Fibroblast of skin of back (primary cell): ENCODE measurements at regions not wholly inside any gene's neighbourhood (a gene's known extent, or its start where the extent isn't known, plus 50 kb on each side); places are given as distances from the start of the nearest gene placed in this dataset.

Experiments
- DNase-seq: peaks from one replicate; pipeline ENCODE4 v3.0.0-alpha.2; 2013

DNA sequence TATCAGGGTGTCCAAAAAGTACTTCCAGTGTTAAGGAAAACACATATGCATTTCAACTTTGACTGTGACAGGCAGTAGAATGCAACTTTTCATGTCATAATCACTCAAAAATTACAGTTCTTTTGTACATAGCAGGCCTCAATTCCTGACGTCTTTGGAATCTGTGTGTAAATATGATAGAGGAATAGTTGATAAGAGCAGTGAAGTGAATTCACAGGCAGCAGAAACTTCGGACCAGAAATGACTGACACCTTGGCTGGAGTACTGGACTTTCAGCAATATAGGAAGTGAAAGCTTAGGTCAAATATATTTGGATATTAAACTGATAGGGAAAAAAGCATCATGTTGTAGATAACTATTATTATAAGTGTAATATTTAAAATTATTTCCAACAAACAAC, 1741.2 kb upstream of the PCDH20 start:
- DNase-seq = no peak

DNA sequence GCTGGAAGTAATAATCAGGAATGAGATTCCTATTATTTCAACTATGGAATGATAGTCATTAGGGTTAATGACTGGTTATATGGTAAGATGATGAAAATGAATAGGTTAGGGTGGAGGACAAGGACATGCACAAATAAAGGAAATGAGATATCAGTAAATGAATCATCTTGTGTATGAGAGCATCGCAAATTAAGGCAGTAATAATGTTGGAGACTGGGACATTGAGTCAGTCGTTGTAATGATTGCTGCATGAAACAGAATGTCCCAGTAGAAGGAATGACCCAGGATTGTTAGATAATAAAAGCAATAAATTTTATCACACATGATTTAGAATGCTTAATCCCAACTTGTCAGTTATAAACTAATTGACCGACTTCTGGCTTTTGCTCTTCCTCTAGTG, 1733.7 kb upstream of the PCDH20 start:
- DNase-seq = no peak

DNA sequence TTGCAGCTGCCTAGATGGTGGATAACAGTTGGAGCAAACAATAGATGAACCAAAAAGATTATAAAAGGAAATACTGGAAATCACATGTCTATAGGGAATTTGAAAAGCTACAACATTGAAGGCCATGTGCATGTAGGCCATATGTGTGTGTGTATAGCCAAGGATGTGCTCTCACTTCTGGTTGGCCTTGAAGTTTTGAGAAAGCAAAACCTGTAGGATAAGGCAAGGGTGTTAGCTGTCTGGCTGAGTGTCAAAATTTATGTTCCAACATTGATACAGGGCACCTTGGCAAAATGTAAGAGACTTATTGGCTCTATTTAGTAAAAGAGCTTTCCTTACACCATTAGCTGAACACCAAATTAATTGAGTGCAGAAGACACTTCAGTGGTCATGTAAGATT, 1723.6 kb upstream of the PCDH20 start:
- no peak for DNase-seq

DNA sequence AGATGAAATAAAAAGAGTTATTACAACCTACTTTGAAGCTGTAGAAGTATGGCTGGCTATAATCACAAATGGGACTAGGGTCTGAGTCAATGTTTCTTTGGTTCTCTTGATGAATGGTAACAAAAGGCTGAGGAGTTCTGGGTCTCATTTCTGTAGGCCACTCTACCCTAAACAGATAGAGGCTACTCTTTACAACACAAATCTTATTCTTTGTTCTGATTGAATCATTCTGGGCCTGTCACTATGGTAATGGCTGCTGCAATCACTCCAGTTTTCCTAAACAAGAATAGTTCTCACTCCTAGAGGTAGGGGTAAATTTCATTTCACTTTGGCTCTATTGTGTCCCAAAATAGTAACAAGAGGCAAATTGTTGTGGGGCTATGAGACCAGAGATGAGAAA, 1714.3 kb upstream of the PCDH20 start:
- DNase-seq = no peak

DNA sequence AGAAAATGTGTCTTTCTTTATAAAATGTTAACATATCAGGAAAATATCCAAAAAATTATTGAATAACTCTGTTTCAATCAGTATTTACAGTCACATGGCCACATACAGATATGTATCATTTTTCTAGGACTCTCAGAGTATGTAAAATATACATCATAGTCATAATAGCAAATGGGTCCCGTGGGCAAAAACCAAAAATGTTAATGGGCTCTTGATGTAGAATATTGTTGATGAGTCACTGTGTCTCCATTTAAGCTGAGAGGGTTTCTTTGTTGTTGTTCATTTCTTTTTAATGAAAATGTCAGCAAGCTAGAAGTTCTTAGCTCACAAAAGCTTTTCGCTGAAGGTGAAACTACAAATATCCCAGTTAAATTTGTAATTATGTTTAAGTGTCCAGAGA, 1713.1 kb upstream of the PCDH20 start:
- peak; percentile 54 for DNase-seq

DNA sequence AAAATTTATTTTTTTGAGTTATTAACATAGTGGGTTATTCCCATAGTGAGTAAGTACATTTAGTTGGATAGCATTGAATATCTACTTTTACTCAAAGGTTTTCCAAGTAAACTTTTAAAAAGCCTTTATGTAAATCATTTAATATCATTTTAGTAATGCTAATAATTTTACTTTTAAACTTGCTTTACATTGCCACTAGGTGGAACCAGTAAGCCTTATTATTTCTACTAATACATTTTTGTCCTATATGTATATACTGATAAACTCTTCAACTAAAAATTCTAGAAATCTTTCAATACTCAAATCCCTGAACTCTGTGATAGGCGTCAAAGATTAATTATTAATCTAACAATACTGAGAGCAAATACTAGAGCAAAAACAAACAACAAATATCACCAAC, 1709.2 kb upstream of the PCDH20 start:
- DNase-seq = peak; percentile 44

DNA sequence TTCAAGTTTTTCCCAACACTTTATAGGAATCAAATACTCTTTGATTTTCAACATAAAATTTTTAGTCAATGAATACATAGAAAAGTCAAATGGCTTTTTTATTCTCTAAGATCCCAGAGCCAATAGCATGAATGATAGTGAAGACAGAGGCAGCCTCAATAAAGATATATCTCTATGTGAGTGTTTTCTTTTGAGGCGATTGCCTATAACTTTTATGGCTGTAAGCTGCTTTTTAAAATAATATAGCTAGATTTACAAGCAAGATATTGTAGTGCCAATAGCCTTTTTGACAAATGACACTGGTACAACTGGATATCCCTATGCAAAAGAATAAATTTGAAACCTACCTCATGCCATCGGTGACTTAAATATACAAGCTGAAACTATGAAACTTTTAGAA, 1705.2 kb upstream of the PCDH20 start:
- DNase-seq = no peak

DNA sequence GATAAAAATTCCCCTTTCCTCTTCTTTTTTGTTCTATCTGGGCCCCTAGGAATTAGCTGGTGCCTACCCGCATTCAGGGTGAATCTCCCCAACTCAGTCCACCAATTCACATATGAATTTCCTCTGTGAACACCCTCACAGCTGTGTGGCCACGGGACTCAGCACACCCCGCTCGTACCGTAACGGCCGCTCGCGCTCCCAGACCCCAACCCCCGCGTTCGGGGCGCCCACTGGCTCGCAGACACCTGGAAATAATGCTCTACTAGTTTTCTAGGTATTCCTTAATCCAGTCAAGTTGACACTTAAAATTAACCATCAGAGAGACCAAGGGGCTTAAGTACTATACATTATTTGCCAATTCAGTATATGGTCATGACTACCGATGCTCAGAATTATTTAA, 1702.1 kb upstream of the PCDH20 start:
- no peak for DNase-seq

DNA sequence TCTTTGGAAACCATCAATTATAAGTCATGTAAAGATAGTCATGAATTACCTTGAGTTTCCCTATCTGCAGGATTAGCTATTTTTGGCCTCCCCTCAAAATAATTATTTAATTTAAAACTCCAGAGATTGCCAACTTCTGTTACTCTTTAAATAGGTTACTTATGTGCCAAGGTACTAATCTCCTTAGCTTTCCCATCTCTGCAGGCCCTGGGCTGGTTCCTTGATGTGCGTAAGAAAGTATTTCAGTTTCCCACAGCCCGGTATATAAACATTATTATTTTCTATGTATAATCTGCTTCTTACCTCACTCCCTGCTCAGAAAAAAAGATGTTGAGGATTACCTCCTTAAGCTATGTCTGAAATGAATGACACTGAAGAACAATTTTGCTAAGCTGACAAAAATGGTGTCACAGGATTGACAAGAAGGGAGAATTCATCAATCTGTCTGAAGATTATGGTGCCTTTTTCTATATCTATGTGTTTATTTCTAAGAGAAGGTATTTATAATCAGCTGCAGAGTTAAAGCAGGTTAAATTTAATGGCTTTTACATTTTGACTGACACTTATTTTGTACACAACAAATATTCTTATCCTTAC, 1697.2 kb upstream of the PCDH20 start:
- no peak for DNase-seq

DNA sequence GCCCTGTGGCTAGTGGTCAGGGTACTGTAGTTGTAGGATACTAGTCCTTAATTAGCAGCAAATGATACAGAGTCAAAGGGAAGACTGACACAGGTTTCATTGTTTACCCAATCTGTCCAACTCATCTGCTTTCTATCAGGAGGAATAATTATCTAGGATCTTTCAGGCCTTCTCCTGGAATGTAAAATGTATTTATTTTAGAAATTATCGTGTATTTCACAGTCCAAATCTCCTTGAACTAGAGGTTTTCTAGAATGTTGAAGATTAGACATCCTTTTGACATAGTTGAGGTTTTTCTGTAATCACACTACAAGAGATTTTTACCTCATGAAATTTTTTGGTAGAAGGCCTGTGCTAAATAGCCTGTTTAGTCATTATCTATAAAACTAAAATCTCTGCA, 1694.8 kb upstream of the PCDH20 start:
- DNase-seq = no peak

DNA sequence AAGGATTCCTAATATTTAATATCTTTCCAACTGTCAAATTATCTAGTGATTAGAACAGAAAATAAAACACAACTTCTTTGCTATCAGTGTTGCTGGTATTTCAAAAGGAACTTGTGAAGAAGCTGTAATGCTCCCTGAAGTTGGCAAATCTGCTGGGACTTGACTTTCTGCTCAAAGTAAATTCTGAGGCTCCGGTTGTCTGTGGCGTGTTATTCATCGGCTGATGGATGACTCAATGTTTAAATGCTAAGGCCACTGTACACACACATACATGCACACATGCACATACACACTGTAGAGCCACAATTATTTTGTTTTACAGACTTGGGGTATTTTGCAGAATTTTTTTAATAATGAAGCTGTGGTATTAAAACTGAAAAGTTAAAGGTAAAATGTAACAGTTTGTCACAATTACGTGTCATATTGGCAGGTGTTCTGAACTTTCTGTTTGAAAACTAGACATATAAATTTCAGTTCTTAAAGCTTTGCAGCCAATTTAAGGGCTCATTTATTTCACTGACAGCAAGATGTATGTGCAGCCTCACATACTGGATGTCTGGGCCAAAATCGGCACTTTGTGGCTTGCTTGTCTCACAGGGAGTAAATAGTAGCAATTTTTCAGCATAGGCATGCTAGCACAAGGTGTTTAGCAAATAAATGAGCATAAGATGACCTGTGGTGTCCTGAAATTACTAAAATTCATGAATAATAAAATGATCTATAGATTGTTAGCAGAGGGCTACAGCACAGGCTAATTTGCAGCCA, 1691.7 kb upstream of the PCDH20 start:
- DNase-seq = peak; percentile 23

DNA sequence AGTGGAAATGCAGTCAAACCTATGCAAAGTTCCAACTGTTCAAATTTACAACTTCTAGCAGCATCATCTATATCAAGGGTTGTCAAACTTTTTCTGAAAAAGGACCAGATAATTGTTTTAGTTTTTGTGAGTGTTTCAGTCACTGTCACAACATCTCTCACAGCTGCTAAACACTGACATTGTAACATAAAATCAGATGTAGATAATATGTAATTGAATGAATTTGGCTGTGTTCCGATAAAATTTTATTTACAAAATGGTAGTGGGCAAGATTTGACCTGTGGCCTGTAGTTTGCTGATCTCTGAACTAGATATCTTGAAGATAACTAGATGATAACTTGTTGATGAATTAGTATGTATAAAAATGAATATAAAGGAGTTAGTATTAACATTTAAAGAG, 1679.1 kb upstream of the PCDH20 start:
- DNase-seq = no peak

DNA sequence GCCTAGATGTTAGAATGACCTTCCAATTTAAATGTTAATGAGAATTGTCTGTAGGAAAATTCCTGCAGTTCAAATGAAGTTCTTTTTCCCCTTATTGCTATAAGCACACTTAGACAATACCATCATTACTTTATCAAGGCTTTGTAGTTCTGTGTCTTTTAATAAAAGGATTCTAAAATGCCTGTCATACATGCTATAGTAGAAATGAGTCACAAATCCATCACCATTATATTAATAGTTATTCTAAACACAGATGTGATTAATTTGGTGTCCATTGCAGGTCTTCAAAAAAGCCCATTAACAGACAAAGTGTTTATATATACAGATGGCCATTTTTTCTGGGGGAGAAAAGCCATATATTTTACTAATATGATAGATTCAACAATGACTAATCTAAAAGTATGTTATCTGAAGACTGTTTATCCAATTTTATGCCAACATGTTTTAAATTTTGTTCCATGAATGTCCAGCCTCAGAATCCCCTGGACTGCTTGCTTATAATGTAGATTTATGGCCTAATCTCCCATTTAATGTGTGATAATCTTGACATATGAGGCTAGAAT, 1678.3 kb upstream of the PCDH20 start:
- DNase-seq = peak; percentile 22

DNA sequence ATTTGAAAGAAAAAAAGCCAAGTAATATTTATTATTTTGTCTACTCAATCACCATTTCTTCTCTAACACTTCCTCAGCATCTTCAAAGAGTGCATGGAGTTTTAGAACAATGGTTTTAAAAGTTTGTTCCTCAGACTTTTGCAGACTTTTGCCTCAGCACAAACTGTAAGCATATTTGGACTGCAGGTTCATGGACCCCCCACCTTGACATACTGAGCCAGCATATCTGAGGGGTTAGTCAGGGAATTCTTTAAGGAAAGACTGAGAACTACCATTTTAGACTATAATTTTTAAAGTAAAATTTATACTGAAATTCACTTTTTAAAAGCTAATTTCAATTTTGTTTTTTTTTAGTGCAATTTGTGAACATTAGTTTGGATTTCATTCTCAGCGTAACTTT, 1676.8 kb upstream of the PCDH20 start:
- peak; percentile 59 for DNase-seq

DNA sequence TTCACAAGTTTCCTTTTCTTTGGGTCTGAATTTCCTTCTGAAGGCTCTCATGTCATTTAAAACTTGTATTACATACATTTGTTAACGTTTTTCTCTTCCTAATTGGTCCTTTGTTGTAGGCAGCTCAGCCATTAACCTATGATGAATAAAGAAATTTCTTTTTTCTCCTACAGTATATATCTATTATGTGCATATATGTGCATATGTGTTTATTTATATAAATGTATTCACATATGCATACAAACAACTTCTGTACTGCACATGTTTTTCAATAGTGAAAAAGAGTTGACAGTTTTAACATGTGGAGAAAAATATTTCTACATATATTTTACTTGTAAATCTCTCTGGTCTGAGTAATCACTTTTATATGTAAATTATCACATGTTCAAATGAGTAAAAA, 1674.9 kb upstream of the PCDH20 start:
- no peak for DNase-seq

DNA sequence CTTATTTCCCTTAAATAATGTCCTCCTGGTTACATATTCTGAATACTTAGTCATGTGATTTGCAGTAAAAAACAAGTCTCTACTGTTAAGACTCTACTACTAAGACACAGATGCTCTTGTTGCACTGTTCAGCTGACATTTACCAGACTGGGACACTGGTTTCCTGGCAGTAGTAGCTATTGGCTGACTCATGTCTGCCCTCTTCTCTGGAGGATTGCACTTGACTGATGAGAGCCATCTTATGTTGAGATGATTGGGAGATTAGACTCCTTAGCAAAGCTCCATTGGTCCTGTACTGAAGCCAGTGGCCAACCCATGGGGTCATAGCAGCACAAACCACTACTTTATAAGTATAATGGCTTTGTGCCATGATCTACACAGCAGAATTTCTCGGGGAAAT, 1672.6 kb upstream of the PCDH20 start:
- peak; percentile 6 for DNase-seq

DNA sequence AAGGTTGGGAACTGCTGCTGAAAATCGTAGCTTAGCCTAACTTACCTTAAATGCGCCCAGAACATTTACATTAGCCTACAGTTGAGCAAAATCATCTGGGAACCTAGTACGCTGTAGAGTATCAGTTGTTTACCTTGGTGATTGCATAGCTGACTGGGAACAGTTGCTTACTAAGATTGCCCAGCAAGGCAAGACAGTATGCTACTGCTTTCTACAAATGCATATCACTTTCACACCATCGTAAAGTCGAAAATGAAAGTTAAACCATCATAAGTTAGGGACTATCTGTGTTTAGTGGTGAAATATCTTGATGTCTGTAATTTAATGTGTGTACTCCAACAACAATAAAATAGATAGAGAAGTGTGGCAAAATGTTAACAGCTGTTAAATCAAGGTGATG, 1670.6 kb upstream of the PCDH20 start:
- no peak for DNase-seq

DNA sequence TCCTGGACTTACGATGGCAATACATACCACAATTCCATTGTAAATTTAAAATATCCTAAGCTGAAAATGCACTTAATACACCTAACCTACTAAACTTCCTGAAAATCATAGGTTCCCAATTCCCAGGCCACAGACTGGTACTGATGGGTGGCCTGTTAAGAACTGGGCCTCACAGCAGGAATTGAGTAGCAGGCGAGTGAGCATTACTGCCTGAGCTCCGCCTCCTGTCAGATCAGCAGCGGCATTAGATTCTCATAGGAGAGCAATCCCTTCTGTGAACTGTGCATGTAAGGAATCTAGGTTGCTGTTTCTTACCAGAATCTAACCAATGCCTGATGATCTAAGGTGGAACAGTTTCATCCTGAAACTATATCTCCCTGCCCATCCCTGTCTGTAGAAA, 1670.2 kb upstream of the PCDH20 start:
- DNase-seq = no peak

DNA sequence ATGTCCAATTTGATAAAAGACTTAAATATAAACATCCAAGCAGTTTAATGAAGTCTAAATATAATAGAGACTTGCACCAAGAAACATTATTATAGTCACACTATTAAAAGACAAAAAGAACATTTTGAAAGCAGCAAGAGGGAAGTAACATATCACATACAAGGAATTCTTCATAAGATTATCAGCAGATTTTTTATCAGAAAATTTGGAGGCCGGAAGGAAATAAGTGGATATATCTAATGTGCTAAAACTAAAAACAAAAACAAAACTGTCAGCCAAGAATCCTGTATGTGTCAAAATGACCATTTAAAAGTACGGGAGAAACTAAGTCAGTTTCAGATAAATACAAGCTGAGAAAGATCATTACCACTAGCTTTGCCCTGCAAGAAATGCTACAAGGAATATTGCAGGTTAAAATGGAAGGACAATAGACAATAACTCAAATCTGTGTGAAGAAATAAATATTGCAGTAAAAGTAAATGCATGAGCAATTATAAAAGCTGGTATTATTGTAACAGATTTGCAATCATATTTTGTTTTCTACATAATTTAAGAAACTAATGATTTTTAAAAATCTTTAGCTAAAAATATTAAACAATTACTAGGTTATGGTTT, 1665.9 kb upstream of the PCDH20 start:
- no peak for DNase-seq

DNA sequence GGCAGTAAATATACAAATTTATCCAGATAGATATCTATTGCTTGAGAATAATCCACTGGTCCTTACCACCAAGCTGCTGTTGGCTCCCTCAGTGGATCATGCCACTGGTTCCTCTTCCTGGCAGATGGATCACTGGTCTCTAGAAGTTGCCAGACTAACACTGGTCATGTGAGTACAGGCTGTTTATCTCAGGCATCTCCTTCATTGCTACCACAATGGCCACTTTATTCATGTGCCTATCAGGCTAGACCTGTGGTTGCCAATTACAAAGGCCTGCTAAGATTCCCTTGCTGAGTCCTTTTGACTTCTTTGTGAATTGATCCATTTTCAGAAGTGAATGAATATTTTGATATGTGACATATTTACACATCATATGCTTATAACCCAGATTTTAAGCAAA, 1659.5 kb upstream of the PCDH20 start:
- DNase-seq = no peak

DNA sequence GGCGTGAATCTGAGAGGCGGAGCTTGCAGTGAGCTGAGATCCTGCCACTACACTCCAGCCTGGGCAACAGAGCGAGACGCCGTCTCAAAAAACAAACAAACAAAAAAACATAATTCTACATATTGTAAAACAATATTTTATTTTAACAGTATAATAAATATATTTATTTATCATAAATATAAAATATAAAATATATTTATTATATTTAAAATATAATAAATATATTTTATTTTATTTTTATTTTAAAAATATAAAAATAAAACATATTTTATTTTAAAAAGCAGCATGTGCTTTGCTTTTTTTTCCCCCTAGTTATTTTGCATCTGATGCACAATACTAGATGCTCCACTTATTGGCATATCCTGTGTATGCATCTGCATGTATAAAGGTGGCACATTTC, 1634.6 kb upstream of the PCDH20 start:
- DNase-seq = no peak

DNA sequence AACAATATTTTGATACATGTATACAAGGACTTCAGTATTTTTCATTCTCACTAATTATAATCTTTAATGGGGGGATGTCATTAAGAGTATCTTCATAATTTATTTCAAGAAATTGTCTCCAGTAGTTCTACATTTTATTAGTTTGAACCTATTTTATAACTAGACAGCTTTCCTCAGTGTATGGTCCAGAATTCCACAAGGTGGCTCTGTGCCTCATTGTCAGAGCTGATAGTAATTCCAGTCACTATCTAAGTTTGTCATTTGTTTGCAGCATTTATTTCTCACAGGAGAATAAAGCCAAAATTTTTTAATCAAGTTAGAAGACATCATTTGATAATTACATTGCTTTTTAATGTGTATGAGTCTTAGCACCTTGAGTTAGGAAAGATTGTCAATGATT, 1633.0 kb upstream of the PCDH20 start:
- DNase-seq = no peak

DNA sequence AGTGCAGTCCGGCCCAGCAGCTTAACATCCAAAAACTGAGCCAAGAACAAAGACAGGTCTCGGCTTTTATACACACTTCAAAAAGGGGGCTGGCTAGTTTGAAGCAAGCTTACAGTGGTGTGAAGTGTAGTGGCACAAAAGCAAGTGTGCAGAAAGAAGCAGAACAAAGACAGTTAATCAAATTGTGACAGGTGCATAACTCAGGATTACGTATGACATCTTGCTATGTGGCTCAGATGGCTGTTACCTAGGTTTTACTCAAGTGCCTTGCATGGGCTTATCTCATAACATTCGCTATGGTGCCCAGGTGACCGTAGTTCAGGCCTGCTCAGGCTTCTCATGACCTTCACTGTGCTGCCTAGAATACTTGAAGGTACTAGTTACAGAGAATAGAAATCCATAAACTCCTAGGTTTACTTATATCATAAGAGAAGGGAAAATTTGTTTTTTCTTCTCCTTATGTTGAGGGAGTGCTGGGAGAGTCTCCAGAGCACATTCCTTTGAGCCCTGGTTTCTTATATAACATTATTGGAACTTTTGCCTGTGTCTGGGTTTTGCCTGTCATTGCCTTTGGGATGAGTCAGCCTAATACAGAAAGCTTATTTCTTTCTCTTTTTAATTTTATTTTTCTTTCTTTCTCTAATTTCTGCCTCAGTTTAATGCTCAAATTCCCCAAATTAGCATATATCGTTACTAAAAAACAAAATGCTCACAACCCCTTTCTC, 1629.1 kb upstream of the PCDH20 start:
- peak; percentile 10 for DNase-seq
